IPS DF 4.7 (cell line): ENCODE measurements at regions not wholly inside any gene's neighbourhood (a gene's known extent, or its start where the extent isn't known, plus 50 kb on each side); places are given as distances from the start of the nearest gene placed in this dataset.
"Not testable (repeated sequence)": the region's sequence is repeated elsewhere in the genome, so short reads cannot be mapped to it uniquely, and the experiment has no call there.

Experiments used
- DNase-seq: peaks from one replicate; pipeline ENCODE4 v3.0.0-alpha.2; 2013; ENCODE audit warnings: low spot score; ENCODE audit errors: extremely low read depth

DNA sequence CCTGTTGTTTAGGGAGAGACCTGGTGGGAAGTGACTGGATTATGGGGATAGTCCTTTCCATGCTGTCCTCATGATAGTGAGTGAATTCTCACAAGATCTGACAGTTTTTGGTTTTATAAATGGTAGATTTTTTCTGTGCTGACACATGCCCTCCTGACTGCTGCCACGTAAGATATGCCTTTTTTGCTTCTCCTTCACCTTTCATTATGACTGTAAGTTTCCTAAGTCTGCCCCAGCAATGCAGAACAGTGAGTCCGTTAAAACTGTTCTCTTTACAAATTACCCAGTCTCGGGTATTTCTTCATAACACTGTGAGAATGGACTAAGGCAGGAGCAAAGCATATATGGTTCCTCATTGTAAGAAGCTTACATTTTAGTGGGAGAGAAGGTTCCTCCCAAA, 1727.2 kb downstream of the NCAM2 start:
- DNase-seq = no peak

DNA sequence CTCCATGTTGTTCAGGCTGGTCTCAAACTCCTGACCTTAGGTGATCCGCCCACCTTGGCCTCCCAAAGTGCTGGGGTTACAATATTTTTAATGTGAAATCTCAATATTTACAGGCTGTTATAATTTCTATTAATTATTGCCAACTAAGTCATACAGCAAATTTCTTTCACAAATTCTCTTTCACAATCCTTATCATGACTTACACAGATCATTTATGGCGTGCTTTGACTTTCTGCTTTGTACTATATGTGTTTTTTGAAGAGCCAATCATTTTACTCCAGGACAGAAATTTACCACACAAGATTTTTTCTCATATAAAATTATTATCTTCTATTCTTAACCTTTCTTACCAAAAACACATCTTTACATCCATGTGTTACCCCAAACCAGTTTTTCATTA, 1729.9 kb downstream of the NCAM2 start:
- DNase-seq = no peak

DNA sequence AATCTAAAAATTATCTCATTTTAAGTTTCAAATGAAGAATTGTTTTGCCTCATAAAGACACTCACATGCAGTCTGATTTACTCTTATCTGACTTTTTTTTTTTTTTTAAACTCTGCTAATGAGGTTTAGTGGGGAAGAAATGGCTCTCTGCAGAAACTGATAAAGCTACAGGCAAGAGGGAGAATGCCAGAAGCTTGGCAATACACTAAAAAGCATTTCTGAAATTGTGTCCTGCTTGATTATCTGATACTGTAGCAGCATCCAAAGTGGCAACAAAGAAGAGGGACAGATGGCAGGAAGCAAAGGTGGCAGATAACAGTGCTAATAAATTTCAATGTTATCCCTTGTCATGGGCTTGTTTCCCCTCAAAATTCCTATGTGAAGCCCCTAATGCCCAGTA, 1744.9 kb downstream of the NCAM2 start:
- DNase-seq = no peak

DNA sequence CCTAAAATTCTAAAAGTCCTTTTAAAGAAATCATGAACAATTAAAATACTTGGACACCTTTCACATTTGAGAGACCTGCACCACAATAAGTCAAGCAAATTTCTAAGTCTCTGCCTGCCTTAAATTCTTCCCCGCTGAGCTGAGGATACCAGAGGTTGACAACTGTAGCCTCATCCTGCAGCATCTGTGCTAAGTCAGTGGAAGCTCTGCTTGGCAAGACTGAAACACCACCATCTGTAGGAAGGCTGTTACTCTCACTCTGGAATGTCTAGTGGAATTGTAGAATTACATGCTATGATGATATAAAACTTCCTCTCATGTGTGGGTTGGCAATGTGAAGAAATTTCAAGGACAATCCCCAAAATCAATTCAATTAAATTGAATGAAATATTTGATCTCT, 1756.5 kb downstream of the NCAM2 start:
- no peak for DNase-seq

DNA sequence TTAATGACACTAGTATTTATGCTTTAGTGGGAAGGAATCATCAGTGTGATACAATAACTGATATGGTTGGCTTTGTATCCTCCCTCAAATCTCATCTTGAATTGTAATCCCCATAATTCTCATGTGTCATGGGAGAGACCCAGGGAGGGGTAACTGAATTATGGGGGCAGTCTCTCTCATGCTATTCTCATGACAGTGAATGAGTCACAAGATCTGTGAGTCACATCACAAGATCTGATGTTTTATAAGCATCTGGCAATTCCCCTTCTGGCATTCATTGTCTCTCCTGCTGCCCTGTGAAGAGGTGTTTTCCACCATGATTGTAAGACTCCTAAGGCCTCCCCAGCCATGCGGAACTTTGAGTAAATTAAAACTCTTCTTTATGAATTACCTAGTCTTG, 1760.3 kb downstream of the NCAM2 start:
- DNase-seq = no peak

DNA sequence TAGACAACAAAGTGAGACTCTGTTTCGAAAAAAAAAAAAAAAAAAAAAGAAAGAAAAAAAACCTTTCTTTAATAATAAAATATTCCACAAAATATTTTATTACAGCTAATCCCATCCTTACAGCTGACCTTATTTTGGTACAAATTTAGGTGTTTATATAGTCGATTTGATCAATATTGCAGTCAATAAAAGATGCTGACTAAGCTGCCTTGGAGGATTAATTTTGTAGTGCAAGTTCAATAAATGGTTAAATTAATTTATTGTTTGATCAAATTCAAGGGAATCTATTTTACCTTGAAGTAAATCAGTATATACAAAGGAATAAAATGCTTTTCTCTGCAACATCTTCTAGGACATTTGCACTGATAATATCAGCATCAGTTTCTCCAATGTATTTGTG, 1764.3 kb downstream of the NCAM2 start:
- DNase-seq = no peak

DNA sequence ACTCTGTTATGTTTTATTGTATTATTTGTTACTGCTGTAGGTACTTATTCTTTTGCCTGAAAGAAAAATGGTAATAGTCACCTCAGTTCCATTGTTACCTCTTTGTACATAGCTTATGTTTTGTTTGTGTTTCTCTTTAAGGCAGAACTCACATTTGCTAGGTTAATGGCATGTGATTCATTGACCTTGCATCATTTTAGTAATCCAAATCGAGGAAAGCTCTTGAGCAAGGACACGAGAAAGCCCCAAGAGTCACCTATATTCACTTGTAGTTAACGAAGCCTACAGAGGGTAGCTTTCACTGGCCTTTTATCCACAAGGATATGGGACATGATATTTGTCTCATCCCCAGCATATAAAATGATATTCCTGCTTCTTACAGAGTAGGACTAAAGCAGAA, 1765.2 kb downstream of the NCAM2 start:
- DNase-seq = no peak

DNA sequence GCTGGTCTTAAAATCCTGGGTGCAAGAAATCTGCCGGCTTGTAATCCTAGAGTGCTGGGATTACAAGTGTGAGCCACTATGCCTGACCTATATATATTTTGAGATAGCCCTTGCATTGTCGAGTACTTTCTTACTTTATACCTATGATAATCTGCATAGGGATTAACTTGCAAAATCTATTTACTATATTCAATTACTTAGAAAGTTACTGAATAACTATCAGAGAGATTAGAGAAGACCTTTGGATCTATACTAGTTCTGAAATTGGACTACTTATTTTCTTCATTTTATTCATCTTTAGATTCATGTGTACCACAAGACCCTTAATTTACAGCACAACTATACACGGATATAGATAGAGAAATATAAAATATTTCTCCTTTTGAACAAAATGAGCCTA, 1766.0 kb downstream of the NCAM2 start:
- DNase-seq = no peak

DNA sequence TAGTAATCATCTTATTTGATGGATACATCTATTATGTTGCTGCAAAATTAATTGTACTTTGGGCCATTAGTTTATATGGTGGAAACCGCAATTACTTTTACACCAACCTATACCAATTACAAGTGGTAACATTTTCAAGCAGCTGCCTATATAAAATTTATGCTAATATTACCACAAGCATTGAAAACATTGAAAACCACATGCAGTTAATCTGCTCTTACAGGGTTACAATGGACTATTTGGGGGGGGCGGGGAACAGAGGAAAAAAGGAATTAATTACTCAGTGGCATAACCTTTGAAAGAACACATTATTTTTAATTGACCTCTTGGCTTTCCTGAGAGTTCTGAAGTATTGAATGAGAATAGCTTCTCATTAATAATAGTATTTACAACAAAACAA, 1793.2 kb downstream of the NCAM2 start:
- no peak for DNase-seq

DNA sequence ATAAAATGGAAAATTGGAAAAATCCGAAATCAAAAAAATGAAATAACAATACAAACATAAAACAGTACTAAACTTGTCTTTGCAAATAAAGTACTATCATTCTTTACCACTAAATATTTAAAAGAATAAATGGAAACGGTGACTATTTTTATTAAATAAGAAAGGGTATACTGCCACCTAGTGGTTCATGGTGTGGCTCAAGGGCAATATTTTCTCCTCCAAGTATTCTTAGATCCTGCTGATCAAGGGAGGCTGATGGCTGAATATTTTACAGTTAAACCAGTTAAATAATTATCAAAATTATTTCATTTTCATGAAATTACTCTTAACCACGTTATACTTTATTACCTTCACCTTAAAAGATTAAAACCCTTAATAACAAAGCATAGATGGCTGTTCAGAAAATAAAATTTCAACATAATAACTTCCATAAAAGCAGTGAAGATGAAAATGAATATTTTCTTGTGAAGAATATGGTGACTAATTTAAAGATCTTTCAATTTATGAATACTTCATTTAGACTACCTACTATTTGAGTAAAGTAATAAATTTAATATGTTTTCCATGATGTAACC, 1793.9 kb downstream of the NCAM2 start:
- peak; percentile 1 for DNase-seq

DNA sequence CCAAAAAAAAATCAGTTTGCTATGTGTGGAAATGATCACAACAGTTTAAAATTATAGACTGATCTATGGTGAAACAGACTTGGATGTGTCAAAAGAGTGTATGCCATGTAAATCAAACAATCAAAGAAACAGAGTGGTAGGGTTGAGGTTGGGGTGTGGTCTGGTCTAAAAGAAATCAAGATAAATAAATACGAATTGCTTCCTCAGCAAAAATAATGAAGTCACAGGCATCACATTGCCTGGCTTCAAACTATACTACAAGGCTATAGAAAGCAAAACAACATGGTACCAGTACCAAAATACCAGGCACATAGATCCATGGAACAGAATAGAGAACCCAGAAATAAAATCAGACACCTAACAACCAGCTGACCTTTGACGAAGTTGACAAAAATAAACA, 1796.9 kb downstream of the NCAM2 start:
- no peak for DNase-seq

DNA sequence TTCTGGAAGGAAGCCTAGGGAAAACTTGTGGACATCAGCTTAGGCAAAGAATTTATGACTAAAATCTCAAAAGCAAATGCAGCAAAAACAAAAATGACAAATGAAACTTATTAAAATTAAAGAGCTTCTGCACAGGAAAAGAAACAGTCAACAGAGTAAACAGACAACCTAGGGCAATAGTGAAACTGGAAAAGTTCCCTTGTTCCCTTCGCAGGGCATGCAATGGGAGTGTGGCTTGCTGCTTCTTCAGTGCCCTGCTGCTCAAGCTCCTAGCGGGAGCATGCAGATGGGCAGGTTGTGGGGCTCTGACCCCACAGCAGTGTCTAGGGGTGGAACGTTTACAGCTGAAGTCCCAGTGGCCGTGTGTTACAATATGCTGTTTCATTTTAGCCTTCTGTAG, 1797.4 kb downstream of the NCAM2 start:
- DNase-seq = no peak

DNA sequence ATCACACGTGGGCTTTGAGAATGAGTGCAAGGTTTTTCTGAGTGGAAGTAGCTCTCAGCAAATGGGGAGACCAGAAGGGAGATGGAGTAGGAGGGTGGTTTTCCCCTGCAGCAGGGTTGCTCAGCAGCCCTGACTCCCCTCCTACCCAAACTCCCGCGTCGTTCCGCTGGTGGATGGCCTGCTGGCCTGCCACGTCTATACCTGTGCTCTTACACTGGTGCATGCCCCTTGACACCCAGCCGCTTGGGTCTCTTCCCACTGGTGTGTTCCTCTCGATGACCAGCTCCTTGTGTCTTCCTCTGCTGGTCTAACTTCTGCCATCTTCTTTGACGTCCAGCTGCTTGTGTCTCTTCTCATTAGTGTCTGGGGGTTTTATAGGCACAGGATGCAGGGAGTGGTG, 1797.9 kb downstream of the NCAM2 start:
- DNase-seq = no peak

DNA sequence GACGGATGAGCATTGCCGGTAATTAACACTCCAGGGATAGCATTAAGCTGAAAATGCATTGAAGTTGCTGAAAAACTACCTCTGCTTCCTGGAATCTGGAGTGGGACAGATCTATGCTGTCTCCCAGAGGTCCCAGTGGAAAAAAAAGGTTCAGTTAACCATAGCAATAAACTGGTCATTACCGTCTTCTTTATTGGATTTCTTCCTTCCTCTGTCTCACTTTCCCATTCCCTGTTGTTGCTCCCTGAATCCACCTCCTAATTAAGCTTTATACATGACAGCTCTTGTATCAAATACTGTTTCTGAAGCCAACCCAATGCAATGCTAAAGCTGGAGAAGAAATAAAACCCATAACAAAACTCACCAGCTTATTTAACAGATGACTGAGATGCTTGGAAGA, 1805.9 kb downstream of the NCAM2 start:
- no peak for DNase-seq

DNA sequence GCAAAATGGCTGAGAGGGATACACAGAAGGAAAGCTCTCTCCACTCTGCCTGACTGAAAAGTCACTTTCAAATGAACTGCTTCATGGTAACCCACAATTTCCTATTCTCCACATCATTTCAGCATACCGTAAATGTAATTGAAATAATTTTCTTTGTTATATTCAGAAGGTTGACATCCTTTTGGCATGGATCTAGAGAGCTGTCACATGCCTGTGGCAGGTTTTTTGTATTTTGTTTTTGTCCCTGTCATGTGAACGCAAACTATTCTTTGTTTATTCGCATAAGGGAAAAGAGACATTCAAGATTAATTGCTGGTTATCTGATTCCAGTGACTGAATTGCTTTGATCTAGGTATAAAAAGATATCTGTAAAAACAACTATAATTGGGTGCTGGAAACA, 1808.1 kb downstream of the NCAM2 start:
- no peak for DNase-seq

DNA sequence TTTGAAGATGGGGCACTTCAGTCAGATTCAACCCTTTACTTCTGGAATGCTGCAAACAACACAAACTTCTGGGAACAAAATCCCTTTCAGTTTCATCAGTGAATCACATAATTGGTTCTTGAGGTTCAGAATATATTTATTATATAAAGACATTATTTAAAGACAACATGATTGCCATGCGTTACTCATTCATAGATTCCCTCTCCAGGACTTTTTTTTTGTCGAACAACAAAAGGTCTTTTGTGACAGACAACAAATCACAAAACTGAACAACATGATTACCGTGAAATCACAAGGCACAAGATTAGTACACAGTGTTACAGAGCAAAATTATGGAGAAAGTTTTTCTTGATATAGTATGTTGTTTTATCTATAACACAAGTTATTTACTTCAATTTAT, 1815.0 kb downstream of the NCAM2 start:
- no peak for DNase-seq

DNA sequence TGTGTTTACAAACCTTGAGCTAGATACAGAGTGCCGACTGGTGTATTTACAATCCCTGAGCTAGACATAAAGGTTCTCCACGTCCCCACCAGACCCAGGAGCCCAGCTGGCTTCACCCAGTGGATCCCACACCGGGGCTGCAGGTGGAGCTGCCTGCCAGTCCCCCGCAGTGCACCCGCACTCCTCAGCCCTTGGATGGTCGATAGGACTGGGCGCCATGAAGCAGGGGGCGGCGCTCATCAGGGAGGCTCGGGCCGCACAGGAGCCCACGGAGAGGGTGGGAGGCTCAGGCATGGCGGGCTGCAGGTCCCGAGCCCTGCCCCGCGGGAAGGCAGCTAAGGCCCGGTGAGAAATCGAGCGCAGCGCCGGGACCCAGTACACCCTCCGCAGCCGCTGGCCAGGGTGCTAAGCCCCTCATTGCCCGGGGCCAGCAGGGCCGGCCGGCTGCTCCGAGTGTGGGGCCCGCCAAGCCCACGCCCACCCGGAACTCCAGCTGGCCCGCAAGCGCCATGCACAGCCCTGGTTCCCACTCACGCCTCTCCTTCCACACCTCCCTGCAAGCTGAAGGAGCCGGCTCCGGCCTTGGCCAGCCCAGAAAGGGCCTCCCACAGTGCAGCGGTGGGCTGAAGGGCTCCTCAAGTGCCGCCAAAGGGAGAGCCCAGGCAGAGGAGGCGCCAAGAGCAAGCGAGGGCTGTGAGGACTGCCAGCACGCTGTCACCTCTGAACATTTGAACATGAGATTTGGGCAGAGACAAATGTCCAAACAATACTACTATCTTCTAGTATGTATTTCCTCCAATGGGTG, 1820.7 kb downstream of the NCAM2 start:
- DNase-seq = not testable (repeated sequence)

DNA sequence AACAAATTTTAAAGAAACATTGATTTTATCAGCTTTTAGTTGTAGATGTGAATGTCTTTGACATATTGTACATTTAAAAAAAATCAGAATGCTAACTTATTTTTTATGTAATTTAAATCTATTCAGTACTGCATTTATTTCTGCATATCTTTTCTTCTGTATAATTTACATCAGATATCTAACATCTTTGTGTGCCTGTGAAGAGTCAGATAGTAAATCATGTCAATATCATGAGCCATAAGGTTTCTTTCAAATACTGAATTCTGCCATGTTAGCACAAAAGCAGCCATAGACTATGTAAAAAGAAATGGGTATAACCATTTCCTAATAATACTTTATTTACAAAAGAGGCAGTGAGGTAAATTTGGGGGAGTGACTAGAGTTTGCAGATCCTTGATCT, 1829.2 kb downstream of the NCAM2 start:
- DNase-seq = no peak

DNA sequence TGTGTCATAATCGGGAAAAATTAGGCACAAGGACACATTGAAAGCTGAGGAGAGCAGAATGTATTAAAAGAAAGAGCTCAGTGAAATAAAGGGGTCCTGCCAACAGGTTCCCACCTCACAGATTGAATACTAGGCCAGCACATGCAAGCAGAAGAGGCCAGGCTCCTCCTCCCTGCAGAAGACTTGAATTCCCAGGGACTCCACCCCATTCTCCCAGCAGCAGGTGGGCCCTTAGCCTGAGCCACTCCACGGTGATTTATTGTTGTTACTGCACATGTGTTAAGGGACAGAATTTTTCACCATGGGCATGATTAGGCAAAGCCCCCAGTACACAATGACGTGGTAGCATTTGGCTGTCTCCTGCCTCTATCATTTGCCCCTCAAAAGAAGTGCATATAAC, 1844.7 kb downstream of the NCAM2 start:
- no peak for DNase-seq

DNA sequence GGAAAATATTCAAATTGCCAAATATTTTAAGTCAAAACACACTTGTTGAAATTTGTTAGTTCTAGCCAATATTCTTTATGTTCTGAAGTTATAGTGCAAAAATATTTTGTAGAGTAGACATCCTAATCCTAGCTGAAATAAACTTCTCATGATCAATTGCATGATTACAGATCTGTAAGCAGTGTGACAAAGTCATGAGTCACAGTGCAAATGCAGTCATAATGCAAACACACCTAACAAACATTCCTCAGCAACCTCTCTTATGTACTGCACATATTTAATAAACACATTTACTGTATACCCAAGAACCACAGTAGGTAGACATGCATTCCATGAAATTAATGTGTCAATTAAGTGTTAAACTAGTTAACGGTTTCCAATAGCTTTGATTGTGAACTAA, 1857.4 kb downstream of the NCAM2 start:
- no peak for DNase-seq

DNA sequence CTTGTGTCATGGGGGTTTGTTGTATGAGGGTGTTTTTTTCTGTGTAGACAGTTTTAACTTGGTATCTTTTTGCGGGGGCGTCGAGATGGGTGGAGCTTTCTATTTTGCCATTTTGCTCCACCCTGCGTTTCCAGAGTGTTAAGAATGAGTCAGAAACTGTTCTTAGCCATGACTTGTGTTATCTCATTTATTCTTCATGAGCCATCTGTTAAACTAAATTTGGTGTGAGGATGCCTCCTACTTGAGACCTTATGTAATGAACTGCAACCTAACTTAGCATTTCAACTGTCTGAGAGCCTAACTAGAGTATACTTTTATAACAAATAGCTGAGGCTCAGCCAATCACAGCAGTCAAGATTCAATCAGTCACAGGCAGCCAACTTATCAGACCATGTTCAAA, 1873.5 kb downstream of the NCAM2 start:
- no peak for DNase-seq

DNA sequence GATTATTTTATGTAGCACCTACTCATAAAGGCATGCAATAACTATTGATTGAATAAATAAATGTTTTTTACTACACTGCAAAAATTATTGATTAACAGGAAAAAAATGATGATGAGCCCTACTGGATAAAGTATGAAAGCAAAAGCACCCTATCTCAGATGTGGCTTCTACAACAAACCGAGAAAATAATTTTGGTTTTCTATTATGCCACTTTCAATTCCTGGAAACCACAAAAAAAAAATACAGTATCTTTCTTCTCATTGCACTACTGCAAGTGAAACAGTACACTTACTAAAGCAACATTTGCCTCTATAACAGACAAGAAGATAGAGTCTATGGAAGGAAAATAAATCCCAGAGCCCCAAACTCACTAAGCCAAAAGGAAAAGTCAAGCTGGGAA, 1882.4 kb downstream of the NCAM2 start:
- no peak for DNase-seq

DNA sequence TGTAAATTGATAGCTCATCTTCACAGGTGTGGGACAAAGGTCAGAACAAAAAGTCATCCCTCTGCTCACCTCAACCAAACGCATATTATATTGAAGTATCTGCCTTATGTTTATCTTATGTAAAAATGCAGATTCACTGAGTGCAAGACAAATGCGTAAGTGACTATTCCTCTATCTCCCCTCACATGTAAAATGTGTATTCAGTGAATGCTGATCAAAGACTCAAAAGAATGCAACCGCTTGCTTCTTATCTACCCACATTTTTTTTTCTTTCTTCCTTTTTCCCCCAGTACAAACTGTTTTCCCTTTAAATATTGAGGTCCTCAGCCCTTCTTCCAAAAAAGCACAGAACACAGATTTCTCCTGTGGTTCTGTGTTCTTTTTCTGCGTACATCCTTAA, 1882.9 kb downstream of the NCAM2 start:
- no peak for DNase-seq
